ENCODE measurements at regions not wholly inside any gene's neighbourhood (a gene's known extent, or its start where the extent isn't known, plus 50 kb on each side); places are given as distances from the start of the nearest gene placed in this dataset.

DNA sequence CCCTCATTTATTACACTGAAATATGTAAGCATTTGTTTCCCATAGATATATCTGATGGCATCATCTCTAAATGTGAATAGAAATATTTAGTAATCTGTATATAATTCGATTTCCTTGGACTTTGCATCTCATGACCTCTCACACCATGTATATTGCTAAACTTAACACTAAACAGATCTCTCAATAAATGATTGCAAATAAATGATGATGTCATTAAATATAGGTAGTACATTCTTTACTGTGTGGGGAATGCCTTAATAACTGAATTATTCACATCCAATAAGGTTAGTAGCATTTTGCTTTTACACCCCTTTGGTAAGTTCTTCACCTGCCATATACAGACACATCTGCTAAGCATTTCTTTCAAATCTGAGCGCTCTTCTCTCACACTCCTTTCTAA lies 340.5 kb downstream of the FSCB start:
- TF ChIP-seq, protein P1, sequence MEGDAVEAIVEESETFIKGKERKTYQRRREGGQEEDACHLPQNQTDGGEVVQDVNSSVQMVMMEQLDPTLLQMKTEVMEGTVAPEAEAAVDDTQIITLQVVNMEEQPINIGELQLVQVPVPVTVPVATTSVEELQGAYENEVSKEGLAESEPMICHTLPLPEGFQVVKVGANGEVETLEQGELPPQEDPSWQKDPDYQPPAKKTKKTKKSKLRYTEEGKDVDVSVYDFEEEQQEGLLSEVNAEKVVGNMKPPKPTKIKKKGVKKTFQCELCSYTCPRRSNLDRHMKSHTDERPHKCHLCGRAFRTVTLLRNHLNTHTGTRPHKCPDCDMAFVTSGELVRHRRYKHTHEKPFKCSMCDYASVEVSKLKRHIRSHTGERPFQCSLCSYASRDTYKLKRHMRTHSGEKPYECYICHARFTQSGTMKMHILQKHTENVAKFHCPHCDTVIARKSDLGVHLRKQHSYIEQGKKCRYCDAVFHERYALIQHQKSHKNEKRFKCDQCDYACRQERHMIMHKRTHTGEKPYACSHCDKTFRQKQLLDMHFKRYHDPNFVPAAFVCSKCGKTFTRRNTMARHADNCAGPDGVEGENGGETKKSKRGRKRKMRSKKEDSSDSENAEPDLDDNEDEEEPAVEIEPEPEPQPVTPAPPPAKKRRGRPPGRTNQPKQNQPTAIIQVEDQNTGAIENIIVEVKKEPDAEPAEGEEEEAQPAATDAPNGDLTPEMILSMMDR (conservative IDR thresholded peaks at IDR 0.05 in 1 of 2, IDR thresholded peaks at IDR 0.05 in 1 of 2; ENCODE audit: low read depth in 1 of 2, low read length in 2 of 2) = no peak
- TF ChIP-seq EZH2 (IDR thresholded peaks at IDR 0.05; ENCODE audit: low read length, missing control alignments) = no peak
